Suppressor macrophage (primary cell): ENCODE measurements at regions not wholly inside any gene's neighbourhood (a gene's known extent, or its start where the extent isn't known, plus 50 kb on each side); places are given as distances from the start of the nearest gene placed in this dataset.
"Not testable (repeated sequence)": the region's sequence is repeated elsewhere in the genome, so short reads cannot be mapped to it uniquely, and the experiment has no call there.

ENCODE experiments used
- DNase-seq, 4 experiments: peaks; one replicate each; pipeline ENCODE4 v3.0.0-alpha.2; 2020 to 2022

GRCh38 chr5:102154791-102155605 lies 141.1 kb downstream of the SLCO4C1 start:
- not testable (repeated sequence) for DNase-seq

GRCh38 chr5:102154291-102154690 lies 141.8 kb downstream of the SLCO4C1 start:
- no peak for DNase-seq

GRCh38 chr5:102153003-102153759 lies 142.9 kb downstream of the SLCO4C1 start:
- DNase-seq = peak; percentile 38 to 62 (median 44)

- no peak for DNase-seq
Measured at GRCh38 chr5:102139029-102139428, 157.1 kb downstream of the SLCO4C1 start.

GRCh38 chr5:102138243-102138653 lies 157.8 kb downstream of the SLCO4C1 start:
- no peak for DNase-seq

- no peak for DNase-seq
Measured at GRCh38 chr5:102130890-102131289, 165.2 kb downstream of the SLCO4C1 start.

- DNase-seq = no peak
Measured at GRCh38 chr5:102130386-102130785, 165.7 kb downstream of the SLCO4C1 start.

- no peak for DNase-seq
Measured at GRCh38 chr5:102119252-102119651, 176.8 kb downstream of the SLCO4C1 start.

GRCh38 chr5:102115736-102116135 lies 180.3 kb downstream of the SLCO4C1 start:
- no peak for DNase-seq

GRCh38 chr5:102114525-102115069 lies 181.5 kb downstream of the SLCO4C1 start:
- DNase-seq = no peak

GRCh38 chr5:102107865-102108264 lies 188.2 kb downstream of the SLCO4C1 start:
- no peak for DNase-seq

GRCh38 chr5:102106599-102106998 lies 189.5 kb downstream of the SLCO4C1 start:
- no peak for DNase-seq

- no peak for DNase-seq
Measured at GRCh38 chr5:102099766-102100331, 196.2 kb downstream of the SLCO4C1 start.

- not testable (repeated sequence) for DNase-seq
Measured at GRCh38 chr5:102099083-102099482, 197.0 kb downstream of the SLCO4C1 start.

GRCh38 chr5:102098606-102099005 lies 197.5 kb downstream of the SLCO4C1 start:
- not testable (repeated sequence) for DNase-seq

GRCh38 chr5:102090770-102091169 lies 205.3 kb downstream of the SLCO4C1 start:
- peak in 3 of 4 experiments; percentile 14 to 36 (median 30) for DNase-seq

- no peak for DNase-seq
Measured at GRCh38 chr5:102089883-102090282, 206.2 kb downstream of the SLCO4C1 start.

GRCh38 chr5:102087906-102088305 lies 208.2 kb downstream of the SLCO4C1 start:
- no peak for DNase-seq

GRCh38 chr5:102080288-102080687 lies 215.8 kb downstream of the SLCO4C1 start:
- no peak for DNase-seq

- DNase-seq = no peak
Measured at GRCh38 chr5:102077920-102078319, 218.2 kb downstream of the SLCO4C1 start.

- no peak for DNase-seq
Measured at GRCh38 chr5:102069974-102070373, 226.1 kb downstream of the SLCO4C1 start.

GRCh38 chr5:102068870-102069269 lies 227.2 kb downstream of the SLCO4C1 start:
- DNase-seq = no peak

GRCh38 chr5:102049517-102049916 lies 246.6 kb downstream of the SLCO4C1 start:
- no peak for DNase-seq
